Liver (tissue), 3 donors: ENCODE measurements at regions not wholly inside any gene's neighbourhood (a gene's known extent, or its start where the extent isn't known, plus 50 kb on each side); places are given as distances from the start of the nearest gene placed in this dataset.

Experiments used
- CTCF ChIP-seq: fragments of 150-350 bp; IDR thresholded peaks from 2 replicates; pipeline ENCODE4 v1.5.1; 2017; ENCODE audit warnings: improper control_type of control experiment, low read depth, low read length; ENCODE audit not compliant: missing input control
- JUND ChIP-seq, 2 donors: IDR thresholded peaks; 2 replicates each; pipeline ENCODE4 v1.6.1; 2016; ENCODE audit warnings: antibody characterized with exemption in 2 of 2
- MAX ChIP-seq: IDR thresholded peaks from 2 replicates; pipeline ENCODE4 v1.6.1; 2016; ENCODE audit warnings: antibody characterized with exemption
- NR2F2 ChIP-seq: IDR thresholded peaks from 2 replicates; pipeline ENCODE4 v1.6.1; 2016; ENCODE audit warnings: antibody characterized with exemption
- RAD21 ChIP-seq, 2 donors: IDR thresholded peaks; 2 replicates each; pipeline ENCODE4 v1.6.1; 2016; ENCODE audit warnings: antibody characterized with exemption in 2 of 2, mild to moderate bottlenecking in 2 of 2
- RXRA ChIP-seq, 2 donors: IDR thresholded peaks; 2 replicates each; pipeline ENCODE4 v1.6.1; 2017 to 2018; ENCODE audit warnings: antibody characterized with exemption in 2 of 2, mild to moderate bottlenecking in 1 of 2
- TAF1 ChIP-seq: conservative IDR thresholded peaks from 2 replicates; pipeline ENCODE4 v1.6.1; 2016; ENCODE audit warnings: antibody characterized with exemption, mild to moderate bottlenecking
- YY1 ChIP-seq: IDR thresholded peaks from 2 replicates; pipeline ENCODE4 v1.6.1; 2016; ENCODE audit warnings: antibody characterized with exemption, mild to moderate bottlenecking
- ZBTB33 ChIP-seq: IDR thresholded peaks from 2 replicates; pipeline ENCODE4 v1.6.1; 2016; ENCODE audit warnings: antibody characterized with exemption
- donor health status: healthy.
- donor health status: healthy.

DNA sequence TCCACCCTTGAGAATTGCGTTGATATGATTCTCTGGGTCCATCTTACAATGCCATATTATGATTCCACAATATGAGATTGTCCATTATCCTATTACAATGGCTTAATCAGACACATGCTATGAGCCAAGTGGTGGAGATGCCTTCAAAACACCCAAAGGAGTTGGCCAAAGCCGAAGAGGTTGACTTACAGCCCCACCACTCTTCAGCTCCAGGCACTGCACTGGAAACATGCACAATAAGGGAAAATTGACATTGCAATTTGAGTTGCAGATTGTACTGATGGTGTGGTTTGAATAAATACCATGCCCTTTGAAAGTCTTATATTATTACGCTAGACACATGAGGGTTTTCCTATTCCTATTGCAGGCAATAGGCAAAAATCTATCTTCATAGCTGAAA is 75.4 kb upstream of the TNFSF11 start:
- no peak for TF ChIP-seq CTCF
- TF ChIP-seq ZBTB33 = no peak
- no peak for TF ChIP-seq JUND (IDR thresholded peaks at IDR 0.05)
- no peak for TF ChIP-seq RAD21 (IDR thresholded peaks at IDR 0.05)
- no peak for TF ChIP-seq NR2F2
- TF ChIP-seq MAX = no peak
- TF ChIP-seq RXRA (IDR thresholded peaks at IDR 0.05) = no peak
- no peak for TF ChIP-seq TAF1
- no peak for TF ChIP-seq YY1
